Stimulated activated CD4-positive, alpha-beta T cell treated with anti-CD3 and anti-CD28 coated beads, Interleukin-12 subunit alpha, Interleukin-12 subunit beta, amount 100 ng/mL, for 4 hours (primary cell): ENCODE measurements at regions not wholly inside any gene's neighbourhood (a gene's known extent, or its start where the extent isn't known, plus 50 kb on each side); places are given as distances from the start of the nearest gene placed in this dataset.
"Not testable (repeated sequence)": the region's sequence is repeated elsewhere in the genome, so short reads cannot be mapped to it uniquely, and the experiment has no call there.

Experiments used
- DNase-seq: peaks from one replicate; pipeline ENCODE4 v3.0.0-alpha.2; 2020

- not testable (repeated sequence) for DNase-seq
Measured at GRCh38 chr16:13632504-13632903, 287.4 kb upstream of the ERCC4 start.

GRCh38 chr16:13633391-13633861, 286.5 kb upstream of the ERCC4 start:
- no peak for DNase-seq

GRCh38 chr16:13634253-13634652, 285.7 kb upstream of the ERCC4 start:
- DNase-seq, result no peak

GRCh38 chr16:13634959-13635358, 285.0 kb upstream of the ERCC4 start:
- DNase-seq, result no peak

GRCh38 chr16:13638218-13638617, 281.7 kb upstream of the ERCC4 start:
- DNase-seq, result no peak

GRCh38 chr16:13643412-13643811, 276.5 kb upstream of the ERCC4 start:
- no peak for DNase-seq

GRCh38 chr16:13645601-13646245, 274.2 kb upstream of the ERCC4 start:
- no peak for DNase-seq

GRCh38 chr16:13660807-13661206, 259.1 kb upstream of the ERCC4 start:
- no peak for DNase-seq

GRCh38 chr16:13665876-13666275, 254.1 kb upstream of the ERCC4 start:
- DNase-seq, result no peak

GRCh38 chr16:13672196-13672595, 247.8 kb upstream of the ERCC4 start:
- no peak for DNase-seq

GRCh38 chr16:13680021-13680889, 239.7 kb upstream of the ERCC4 start:
- DNase-seq, result no peak

- no peak for DNase-seq
Measured at GRCh38 chr16:13684819-13685563, 235.0 kb upstream of the ERCC4 start.

- no peak for DNase-seq
Measured at GRCh38 chr16:13696017-13696416, 223.9 kb upstream of the ERCC4 start.

GRCh38 chr16:13697013-13697412, 222.9 kb upstream of the ERCC4 start:
- DNase-seq, result no peak

- DNase-seq, result no peak
Measured at GRCh38 chr16:13697568-13697967, 222.4 kb upstream of the ERCC4 start.

- DNase-seq, result no peak
Measured at GRCh38 chr16:13702614-13703013, 217.3 kb upstream of the ERCC4 start.

GRCh38 chr16:13708347-13709120, 211.4 kb upstream of the ERCC4 start:
- no peak for DNase-seq

GRCh38 chr16:13718748-13719147, 201.2 kb upstream of the ERCC4 start:
- no peak for DNase-seq

- no peak for DNase-seq
Measured at GRCh38 chr16:13727943-13728342, 192.0 kb upstream of the ERCC4 start.

GRCh38 chr16:13733561-13733960, 186.4 kb upstream of the ERCC4 start:
- DNase-seq, result no peak

GRCh38 chr16:13739621-13740373, 180.2 kb upstream of the ERCC4 start:
- not testable (repeated sequence) for DNase-seq

GRCh38 chr16:13742928-13743327, 177.0 kb upstream of the ERCC4 start:
- DNase-seq, result no peak
